IPS-18c (cell line): ENCODE measurements at regions not wholly inside any gene's neighbourhood (a gene's known extent, or its start where the extent isn't known, plus 50 kb on each side); places are given as distances from the start of the nearest gene placed in this dataset.

ENCODE experiments used
- H3K4me3 ChIP-seq: 2 replicates; pipeline ENCODE4 v1.7.0; 2013; ENCODE audit warnings: low read depth, mild to moderate bottlenecking, low read length, moderate library complexity; ENCODE audit not compliant: insufficient read depth
- H3K9me3 ChIP-seq: one replicate; pipeline ENCODE4 v1.6.1; 2013; ENCODE audit warnings: mild to moderate bottlenecking, low read length, moderate library complexity; ENCODE audit not compliant: control insufficient read depth, insufficient read depth

DNA sequence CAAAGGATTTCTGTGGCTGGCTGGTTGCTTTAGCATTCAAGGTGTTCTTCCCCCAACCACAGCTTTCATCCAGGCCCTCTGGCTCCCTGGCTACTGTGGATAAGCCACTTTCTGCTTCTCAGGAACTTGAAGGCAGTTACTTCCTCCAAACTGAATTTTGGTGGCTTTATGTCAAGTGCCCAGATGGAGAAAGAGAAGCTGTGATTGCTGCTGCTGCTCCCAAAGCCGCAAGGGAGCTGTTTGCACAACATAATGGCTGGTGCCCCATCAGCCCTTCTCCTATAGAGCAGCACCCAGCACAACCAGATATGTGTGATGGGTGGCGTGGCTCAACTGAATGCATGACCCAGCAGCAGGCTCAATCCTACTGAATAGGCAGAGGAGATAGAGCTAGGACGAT is 465.2 kb downstream of the MAFB start:
- H3K9me3 ChIP-seq: no peaks in the 10 kb centered on the region
- H3K4me3 ChIP-seq: no peak overlapping the region

DNA sequence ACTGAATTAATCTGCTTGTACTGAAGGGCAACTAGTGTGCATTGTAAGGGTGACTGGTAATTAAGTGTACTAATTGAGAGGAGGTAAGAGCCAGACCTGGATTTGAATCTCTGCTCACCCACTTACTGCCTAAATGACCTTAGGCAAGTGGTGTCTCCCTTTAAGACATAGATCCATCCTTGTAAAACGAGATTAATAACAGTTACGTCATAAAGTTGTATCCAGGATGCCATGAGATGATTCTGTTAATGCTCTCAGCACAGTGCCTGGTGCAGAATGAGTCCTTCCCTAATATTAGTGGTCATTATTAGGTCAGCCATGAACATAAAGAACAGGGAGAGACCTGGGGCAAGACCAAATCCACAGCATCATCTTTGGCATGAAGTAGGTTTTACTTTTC is 470.1 kb downstream of the MAFB start:
- H3K4me3 ChIP-seq: no peak overlapping the region
- no peaks in the 10 kb centered on the region for H3K9me3 ChIP-seq

DNA sequence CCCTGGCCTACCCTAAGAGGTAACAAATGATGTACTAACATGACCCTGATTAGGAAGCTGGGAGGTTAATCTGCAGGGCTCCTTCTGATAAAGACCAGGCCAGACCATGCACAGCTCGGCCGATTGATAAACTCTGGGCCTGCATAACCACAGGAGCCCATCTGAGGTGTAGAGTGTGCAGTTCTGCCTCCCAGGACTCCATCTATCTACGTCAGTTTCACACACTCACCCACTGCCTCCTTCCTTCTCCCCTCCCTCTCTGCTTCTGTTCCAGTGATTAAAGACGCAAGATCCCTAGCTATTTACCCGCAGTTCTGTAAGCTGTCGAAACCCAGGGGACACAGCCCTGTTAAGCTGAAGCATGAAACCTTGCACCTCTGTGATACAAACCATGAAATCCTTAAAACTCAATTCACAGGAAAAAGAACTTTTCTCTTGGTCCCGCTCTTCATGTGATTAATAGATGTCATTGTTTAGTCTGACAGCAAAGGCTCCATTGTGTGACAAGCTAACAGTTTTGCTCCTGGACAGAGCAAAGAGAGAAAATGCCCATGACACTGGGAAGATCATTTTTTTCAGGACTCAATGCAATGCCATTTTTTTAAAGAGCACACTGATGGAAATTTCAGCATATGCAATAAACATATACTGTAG is 470.6 kb downstream of the MAFB start:
- H3K4me3 ChIP-seq: no peak overlapping the region
- no peaks in the 10 kb centered on the region for H3K9me3 ChIP-seq

DNA sequence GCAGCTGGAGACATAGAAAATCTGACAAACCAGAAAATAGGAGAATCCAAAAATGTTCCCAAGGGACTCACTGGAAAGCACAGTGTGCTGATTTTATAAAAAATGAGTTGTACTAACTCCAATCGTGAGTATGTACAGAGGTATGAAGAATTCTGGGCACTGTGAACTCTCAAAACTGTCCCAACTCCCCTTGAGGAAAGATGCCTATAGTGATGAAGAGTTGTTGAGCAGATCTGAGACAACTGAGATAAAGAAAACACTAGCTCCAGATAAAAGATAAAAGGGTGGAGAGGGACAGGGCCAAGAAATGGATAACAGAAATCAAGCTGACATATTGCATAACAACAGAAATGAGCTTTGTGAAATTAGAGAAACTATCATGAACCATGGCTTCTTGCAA is 481.4 kb downstream of the MAFB start:
- Histone ChIP-seq H3K4me3 (no peak overlapping the region), H3K9me3 (no peaks in the 10 kb centered on the region)

DNA sequence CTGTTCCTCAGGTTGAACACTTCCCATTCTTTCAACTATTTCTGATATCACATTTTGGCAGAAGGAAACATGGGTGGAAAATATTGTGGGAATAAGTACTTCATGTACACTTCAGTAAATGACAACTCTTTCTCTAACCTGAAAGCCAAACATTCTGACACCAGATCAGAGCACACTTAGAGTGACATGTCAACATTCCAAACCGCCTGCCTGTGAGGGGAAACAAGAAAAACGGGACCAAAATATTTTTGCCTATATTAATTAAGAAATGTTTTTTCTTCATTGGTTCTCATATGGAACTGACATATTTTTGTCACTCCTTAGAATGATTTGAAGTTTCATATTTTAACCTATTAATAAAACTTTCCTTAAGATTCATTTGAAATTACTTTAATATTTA is 483.1 kb downstream of the MAFB start:
- H3K4me3 ChIP-seq: no peak overlapping the region
- H3K9me3 ChIP-seq: no peaks in the 10 kb centered on the region

DNA sequence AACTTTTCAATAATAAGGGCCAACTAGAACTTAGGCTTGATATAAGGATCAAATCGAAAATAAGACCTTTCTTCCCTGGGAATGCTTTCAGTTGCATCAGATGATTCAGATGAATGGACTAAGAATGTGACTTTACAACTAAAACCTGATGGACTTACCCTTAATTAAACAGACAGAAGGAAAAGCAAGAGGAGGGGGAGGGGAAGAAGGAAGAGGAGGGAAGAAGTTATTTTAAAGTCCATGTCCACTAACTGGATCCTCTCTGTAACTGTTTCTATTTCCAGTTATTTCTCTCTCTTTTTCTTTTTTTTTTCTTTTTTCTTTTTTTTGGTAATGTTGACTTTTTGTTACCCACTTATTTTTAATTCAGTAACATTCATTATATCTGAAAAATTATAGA is 486.0 kb downstream of the MAFB start:
- no peaks in the 10 kb centered on the region for H3K9me3 ChIP-seq
- no peak overlapping the region for H3K4me3 ChIP-seq

DNA sequence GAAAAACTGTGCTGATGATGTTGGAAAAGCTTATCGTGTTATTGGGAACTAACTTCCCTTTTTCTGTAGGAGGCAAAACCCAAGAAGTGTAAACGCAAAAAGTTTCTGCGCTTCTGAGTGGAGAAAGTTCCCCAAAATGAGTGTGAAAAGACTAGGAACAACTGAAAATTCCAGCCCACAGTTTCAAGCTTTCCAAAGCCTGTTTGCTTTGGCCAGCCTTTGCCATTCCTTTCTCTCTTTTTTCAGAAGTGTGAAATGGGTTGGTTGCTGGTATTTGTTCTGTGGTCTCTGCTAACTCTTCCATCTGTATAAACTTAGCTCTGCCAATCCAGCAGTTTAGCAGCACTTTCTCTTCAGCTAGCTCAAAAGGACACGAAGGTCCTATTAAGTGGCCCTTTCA is 491.3 kb downstream of the MAFB start:
- Histone ChIP-seq H3K9me3 (no peaks in the 10 kb centered on the region), H3K4me3 (no peak overlapping the region)

DNA sequence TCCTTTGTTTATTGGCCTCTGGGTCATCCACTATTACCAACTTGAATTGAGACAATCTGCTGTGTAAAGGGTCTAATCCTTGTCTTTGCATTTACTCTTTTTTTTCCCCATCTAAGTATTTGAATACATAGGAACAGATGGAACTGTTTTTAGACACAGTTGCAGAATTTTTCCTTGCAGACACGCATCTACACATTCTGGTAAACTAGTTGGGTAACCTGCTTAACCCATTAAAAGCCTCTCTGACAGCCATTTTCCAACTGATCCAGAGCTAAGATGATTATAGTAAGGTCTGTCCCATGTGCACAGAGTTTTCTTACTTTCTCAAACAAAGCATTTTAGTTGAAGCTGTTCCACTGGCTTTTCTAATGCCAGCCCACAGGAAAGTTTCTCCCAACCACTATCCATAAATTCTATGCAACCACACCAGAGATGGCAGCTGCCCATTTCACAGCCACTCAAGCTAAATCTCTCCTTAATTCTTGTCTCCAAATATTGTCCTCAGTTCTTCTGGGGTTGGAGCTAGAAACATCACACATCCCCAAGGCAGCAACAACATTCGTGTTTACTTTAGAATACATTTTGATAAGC is 492.1 kb downstream of the MAFB start:
- Histone ChIP-seq H3K9me3 (no peaks in the 10 kb centered on the region), H3K4me3 (no peak overlapping the region)

DNA sequence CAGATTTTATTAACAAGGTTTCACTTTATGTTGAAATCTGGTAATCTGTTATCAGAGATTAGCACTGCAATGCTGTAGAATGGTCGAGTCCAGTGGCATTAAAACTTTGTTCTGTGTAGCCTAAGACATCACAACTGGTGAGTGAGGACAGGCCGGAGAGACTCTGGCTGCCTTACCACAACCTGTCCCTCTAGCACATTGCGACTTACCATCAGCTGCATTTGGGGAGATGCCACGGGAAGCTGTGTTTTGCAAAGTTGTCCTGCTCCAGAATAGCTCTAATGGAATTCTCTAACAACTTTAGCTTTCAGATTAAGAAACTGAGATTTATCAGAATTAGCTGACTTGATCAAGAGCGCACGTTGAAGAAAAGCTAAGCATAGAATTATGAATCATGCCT is 493.3 kb downstream of the MAFB start:
- no peaks in the 10 kb centered on the region for H3K9me3 ChIP-seq

DNA sequence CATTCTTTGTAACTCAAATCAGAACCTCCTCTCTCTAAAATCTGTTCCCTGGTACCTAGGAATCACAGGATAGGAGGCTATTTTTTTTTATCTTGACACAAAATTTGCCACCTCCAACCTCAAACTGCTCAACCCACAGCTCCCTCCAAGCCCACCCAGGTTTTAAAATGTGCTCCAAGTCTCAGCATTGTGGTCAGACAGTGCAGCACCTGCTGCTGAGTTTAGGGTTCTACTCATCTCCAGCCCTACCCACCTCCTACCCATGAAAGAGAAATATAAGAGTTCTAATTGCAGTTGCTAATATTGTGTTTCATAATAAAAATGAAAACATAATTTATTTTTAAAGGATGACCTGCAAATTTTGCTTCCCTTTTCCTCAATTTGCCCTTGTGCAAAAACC is 496.5 kb downstream of the MAFB start:
- Histone ChIP-seq H3K4me3 (no peak overlapping the region), H3K9me3 (no peaks in the 10 kb centered on the region)

More for the DNA sequence above, 493.3 kb downstream of the MAFB start:
- no peak overlapping the region for H3K4me3 ChIP-seq

DNA sequence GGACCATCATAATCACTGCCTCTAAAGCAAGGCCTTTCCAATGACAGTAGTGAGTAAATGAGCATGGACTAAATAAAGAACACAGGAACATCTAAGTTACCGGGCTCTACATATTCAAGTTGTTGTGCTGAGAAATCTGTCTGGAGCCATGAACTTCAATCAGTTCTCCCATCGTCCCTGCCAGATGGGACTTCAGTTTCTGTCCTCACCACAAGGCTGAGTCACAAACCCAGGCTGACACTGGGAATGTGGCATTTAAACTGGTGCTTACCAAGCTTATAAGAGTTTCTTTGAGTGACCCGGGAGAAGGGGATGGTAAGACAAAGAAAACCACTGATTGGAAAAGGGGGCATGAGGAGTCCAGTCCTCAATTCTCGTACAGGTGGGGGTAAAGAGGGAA is 497.0 kb downstream of the MAFB start:
- H3K4me3 ChIP-seq: no peak overlapping the region
- no peaks in the 10 kb centered on the region for H3K9me3 ChIP-seq

DNA sequence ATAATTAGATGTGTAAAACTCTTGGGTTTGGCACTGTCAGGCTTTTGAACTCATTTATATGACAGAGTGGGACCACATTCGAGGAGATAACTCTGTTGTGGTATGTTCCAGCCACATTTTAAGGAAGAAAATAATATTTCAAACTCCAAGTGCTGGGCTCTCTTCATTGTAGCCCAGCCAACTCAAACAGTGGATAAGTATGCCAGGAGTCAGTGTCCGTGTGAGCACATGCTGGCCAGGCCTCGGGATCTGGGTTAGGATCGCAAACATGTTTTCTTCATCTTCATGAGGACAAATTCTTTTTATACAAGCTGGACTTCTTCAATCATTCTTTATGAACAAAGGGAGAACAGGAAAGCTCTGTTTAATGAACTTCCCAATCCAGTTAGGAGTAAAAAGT is 497.5 kb downstream of the MAFB start:
- H3K4me3 ChIP-seq: no peak overlapping the region
- H3K9me3 ChIP-seq: no peaks in the 10 kb centered on the region

DNA sequence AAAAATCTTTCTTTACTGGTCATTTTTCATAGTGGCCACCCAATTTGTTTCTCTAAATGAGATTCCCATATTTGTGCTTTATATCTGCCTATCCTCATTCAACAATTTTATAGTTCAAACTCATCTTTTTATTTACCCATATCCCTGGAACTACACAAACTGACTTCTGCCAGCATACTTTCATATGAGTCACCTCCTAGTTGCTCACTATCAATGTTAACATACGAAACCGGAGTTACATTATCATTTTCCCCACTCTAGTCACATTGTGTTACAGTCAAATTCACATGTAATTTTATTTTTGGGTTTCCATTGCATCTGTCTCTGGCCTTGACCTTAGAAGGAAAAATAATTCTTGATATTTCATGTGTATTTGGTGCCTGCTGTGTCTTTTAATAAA is 499.4 kb downstream of the MAFB start:
- no peaks in the 10 kb centered on the region for H3K9me3 ChIP-seq

DNA sequence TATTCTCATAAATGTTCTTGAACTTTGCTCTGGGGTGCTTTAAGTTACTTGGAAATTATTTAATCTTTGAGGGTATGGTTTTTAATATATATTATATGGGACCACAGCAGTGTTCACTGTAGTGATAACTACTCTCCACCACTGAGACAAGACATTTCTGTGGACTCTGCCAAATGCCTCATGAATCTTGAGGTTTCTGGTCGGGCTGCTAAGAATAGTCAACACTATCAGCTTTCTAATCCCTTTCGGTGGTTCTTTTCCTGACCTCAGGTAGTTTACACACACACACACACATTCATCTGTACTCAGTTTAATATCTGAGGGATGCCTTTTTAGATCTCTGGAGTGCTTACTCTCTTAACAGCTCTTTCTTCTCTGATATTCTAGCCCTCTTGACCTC is 500.7 kb downstream of the MAFB start:
- no peak overlapping the region for H3K4me3 ChIP-seq
- H3K9me3 ChIP-seq: no peaks in the 10 kb centered on the region

More for the DNA sequence above, 499.4 kb downstream of the MAFB start:
- no peak overlapping the region for H3K4me3 ChIP-seq

DNA sequence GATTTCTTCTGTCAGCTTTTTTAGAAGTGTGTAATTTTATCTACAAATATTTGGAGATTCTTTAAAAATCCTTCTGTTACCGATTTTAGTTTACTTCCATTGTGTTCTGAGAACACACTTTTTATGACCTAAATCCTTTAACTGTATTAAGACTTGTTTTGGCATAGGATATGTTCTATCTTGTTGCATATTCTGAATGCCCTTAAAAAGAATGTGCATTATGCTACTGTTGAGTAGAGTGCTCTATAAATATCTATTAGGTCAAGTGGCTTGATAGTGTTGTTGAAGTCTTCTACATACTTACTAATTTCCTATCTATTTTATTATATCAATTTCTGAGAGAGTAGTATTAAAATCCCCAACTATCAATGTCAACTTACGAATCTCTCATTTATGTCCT is 502.2 kb downstream of the MAFB start:
- no peaks in the 10 kb centered on the region for H3K9me3 ChIP-seq
- H3K4me3 ChIP-seq: no peak overlapping the region

DNA sequence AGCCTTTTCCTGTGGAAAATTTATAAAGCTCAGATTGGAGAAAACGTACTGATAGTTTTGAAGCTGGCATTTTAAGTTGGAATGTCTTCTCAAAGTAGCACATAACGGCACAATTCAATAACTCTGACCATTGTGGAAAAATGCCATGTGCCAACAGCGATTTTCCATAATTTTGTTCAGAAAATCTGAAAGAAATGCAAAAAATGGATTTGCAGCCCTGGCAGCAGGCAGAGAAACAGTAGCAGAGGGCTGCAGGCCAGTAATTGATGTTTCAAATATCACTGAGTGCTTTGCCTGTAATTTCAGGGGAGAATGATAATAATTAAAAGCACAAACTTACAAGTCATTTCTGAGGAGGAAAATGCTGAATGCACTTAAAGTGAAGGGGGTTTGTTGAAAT is 507.4 kb downstream of the MAFB start:
- Histone ChIP-seq H3K9me3 (no peaks in the 10 kb centered on the region), H3K4me3 (no peak overlapping the region)

DNA sequence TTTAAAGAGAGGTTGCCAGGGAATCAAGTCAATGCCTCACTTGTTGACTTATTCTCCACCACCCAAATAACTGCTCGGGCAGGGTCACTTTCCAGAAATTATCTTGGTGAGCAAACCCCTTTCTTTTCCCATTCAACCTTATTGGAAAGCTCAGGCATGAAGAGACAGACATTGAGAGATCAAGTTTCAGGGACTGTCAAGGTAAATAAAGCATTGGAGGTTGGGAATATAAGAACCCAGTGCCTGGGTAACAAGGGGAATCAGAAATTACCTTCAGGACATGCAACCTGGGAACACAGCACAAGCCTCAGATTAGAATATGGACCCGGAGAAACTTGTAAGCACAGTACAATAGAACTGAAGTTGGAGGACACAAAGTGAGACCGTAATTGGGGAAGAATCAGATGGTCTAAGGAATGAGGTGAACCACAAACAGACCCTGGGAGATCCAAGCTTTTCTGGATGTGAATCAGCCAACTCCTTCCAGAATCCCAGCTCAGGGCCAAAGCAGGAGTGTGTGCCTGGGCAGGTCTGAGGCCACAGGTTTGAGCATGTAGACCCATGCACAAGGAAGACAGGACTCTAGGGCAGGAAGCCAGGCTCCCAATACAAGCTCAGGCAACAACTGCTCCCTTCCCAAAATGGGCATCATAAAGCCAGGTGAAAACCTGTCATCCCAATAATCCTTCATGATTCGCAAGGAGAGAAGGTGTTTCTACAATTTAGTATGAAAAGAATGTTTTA is 512.8 kb downstream of the MAFB start:
- Histone ChIP-seq H3K9me3 (no peaks in the 10 kb centered on the region), H3K4me3 (no peak overlapping the region)

DNA sequence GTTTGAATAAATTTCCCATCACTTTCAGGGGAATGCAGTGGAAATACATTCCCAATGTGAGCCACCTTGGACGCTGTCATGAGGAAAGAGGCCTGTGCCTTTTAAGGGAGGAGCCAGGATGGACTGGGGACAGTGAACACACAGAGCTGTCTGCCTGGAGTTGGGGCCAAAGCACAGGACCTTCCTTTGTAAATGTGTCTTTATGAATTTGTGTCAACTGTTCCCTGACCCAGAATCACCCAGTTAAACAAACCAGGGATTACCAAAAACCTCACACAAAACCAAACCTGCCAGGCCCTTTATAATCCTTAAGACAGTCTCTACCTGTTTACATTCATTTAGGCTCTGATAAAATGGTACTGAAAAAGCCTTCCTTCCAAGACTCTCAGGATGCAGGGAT is 513.7 kb downstream of the MAFB start:
- Histone ChIP-seq H3K4me3 (no peak overlapping the region), H3K9me3 (no peaks in the 10 kb centered on the region)
